ENCODE measurements at regions not wholly inside any gene's neighbourhood (a gene's known extent, or its start where the extent isn't known, plus 50 kb on each side); places are given as distances from the start of the nearest gene placed in this dataset.

GRCh38 chr4:20028645-20029044 lies 223.1 kb upstream of the SLIT2 start:
- no peak for TF ChIP-seq CTCF (IDR thresholded peaks at IDR 0.05)
- TF ChIP-seq POLR2A (IDR thresholded peaks at IDR 0.05) = no peak

Measured in testis (tissue), 2 donors.